ENCODE measurements at regions not wholly inside any gene's neighbourhood (a gene's known extent, or its start where the extent isn't known, plus 50 kb on each side); places are given as distances from the start of the nearest gene placed in this dataset.

DNA sequence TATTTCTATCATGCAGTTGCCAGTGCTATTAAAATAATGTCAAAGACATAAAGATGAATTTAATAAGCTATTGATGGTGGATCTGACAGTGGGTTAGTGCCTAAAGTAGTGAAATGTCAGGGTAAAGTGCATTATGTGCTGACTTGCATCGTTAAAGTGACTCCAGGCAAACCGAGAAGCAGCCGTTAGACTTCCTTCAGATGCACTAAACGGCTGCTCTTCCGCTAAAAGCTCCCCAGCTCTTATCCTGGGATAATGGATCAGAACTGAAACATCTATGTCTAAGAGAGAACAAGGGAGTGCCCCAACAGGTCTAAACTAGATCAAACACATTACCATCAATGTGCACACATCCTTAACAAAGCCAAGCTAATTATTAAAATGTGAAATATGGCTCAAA, 468.2 kb downstream of the NTRK2 start:
- no peak overlapping the region for H2AFZ ChIP-seq (replicated peaks; ENCODE audit: low read length, poor library complexity)
- no peak overlapping the region for H2BK5ac ChIP-seq (ENCODE audit: low read depth, low read length, poor library complexity, severe bottlenecking)
- intact Hi-C loops (cut with micrococcal nuclease) (no loop called here), in situ Hi-C loops (cut with MboI; ENCODE audit: low sequenced_read_pairs) (no loop called here), dilution Hi-C loops (cut with HindIII; ENCODE audit: low sequenced_read_pairs, unreplicated experiment) (no loop called here)
- no peak overlapping the region for H2BK15ac ChIP-seq (ENCODE audit: low read depth, low read length)
- POLR2A ChIA-PET (ENCODE audit: unreplicated experiment) = no interaction called here
- CTCF ChIA-PET = no interaction called here
- TF ChIP-seq, protein P1, sequence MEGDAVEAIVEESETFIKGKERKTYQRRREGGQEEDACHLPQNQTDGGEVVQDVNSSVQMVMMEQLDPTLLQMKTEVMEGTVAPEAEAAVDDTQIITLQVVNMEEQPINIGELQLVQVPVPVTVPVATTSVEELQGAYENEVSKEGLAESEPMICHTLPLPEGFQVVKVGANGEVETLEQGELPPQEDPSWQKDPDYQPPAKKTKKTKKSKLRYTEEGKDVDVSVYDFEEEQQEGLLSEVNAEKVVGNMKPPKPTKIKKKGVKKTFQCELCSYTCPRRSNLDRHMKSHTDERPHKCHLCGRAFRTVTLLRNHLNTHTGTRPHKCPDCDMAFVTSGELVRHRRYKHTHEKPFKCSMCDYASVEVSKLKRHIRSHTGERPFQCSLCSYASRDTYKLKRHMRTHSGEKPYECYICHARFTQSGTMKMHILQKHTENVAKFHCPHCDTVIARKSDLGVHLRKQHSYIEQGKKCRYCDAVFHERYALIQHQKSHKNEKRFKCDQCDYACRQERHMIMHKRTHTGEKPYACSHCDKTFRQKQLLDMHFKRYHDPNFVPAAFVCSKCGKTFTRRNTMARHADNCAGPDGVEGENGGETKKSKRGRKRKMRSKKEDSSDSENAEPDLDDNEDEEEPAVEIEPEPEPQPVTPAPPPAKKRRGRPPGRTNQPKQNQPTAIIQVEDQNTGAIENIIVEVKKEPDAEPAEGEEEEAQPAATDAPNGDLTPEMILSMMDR (conservative IDR thresholded peaks at IDR 0.05; ENCODE audit: low read depth, low read length) = no peak
- no peak for TF ChIP-seq RCOR1 (IDR thresholded peaks at IDR 0.05; ENCODE audit: insufficient replicate concordance, low read length)
- TF ChIP-seq, protein P2, sequence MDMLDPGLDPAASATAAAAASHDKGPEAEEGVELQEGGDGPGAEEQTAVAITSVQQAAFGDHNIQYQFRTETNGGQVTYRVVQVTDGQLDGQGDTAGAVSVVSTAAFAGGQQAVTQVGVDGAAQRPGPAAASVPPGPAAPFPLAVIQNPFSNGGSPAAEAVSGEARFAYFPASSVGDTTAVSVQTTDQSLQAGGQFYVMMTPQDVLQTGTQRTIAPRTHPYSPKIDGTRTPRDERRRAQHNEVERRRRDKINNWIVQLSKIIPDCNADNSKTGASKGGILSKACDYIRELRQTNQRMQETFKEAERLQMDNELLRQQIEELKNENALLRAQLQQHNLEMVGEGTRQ (IDR thresholded peaks at IDR 0.05; ENCODE audit: low read depth, low read length) = no peak
- no peak for TF ChIP-seq BHLHE40 (IDR thresholded peaks at IDR 0.05; ENCODE audit: low read depth, low read length)
- TF ChIP-seq SMC3 (IDR thresholded peaks at IDR 0.05; ENCODE audit: low read depth, low read length) = no peak
- TF ChIP-seq MAFK (IDR thresholded peaks at IDR 0.05; ENCODE audit: low read depth, low read length) = no peak
- no peak for TF ChIP-seq RAD21 (IDR thresholded peaks at IDR 0.05; ENCODE audit: low read length)
- no peak for TF ChIP-seq MXI1 (IDR thresholded peaks at IDR 0.05; ENCODE audit: borderline replicate concordance, low read depth, low read length)
- no peak for TF ChIP-seq RFX5 (IDR thresholded peaks at IDR 0.05; ENCODE audit: low read depth, low read length)
- no peak for TF ChIP-seq POLR2A (IDR thresholded peaks at IDR 0.05; ENCODE audit: low read depth, low read length)
- no peak for TF ChIP-seq MAZ (IDR thresholded peaks at IDR 0.05; ENCODE audit: borderline replicate concordance, low read depth, low read length)
- no CpG with 5 or more reads among the region's 5 CpGs for WGBS, 2 experiments (ENCODE audit: extremely low coverage in 2 of 2, insufficient read length in 1 of 2)
- H2BK120ac ChIP-seq (ENCODE audit: low read depth, low read length) = no peak overlapping the region
- no peak overlapping the region for H3K4ac ChIP-seq (ENCODE audit: low read depth, low read length)
- no peak overlapping the region for H4K91ac ChIP-seq (ENCODE audit: insufficient read depth, low read depth, low read length)
- H2AK5ac ChIP-seq (ENCODE audit: low read depth, low read length) = no peak overlapping the region
- H4K20me1 ChIP-seq (ENCODE audit: insufficient read depth, low read length) = no peaks in the 10 kb centered on the region
- H3K79me1 ChIP-seq (ENCODE audit: low read depth in 1 of 2, low read length in 2 of 2) = no peaks in the 10 kb centered on the region
- H3K4me2 ChIP-seq (ENCODE audit: low read depth, low read length) = no peak overlapping the region
- H3K14ac ChIP-seq (replicated peaks; ENCODE audit: low read depth, low read length) = no peak overlapping the region
- ATAC-seq (ENCODE audit: low read depth) (no peak), DNase-seq (no peak)
- H3K27ac ChIP-seq (ENCODE audit: insufficient read depth, low read length) = no peak overlapping the region
- H3K36me3 ChIP-seq (ENCODE audit: control insufficient read depth, insufficient read depth, low read length) = no peaks in the 10 kb centered on the region
- H2BK20ac ChIP-seq (ENCODE audit: low read depth, low read length) = no peak overlapping the region
- H3K4me3 ChIP-seq (ENCODE audit: insufficient read depth, low read depth, low read length) = no peak overlapping the region
- H3K27me3 ChIP-seq (ENCODE audit: control insufficient read depth, insufficient read depth, low read length) = no peaks in the 10 kb centered on the region
- H4K8ac ChIP-seq (ENCODE audit: low read depth in 2 of 2, low read length in 2 of 2) = no peak overlapping the region
- H3K9me3 ChIP-seq (ENCODE audit: control insufficient read depth, insufficient read depth, low read length) = peaks cover 8% of the 10 kb centered on the region
- H3K4me1 ChIP-seq (ENCODE audit: control insufficient read depth, insufficient read depth, low read length) = no peaks in the 10 kb centered on the region
- no peak overlapping the region for H3K9ac ChIP-seq (ENCODE audit: low read depth, low read length)
- H3K9me1 ChIP-seq (ENCODE audit: insufficient read depth, low read length) = no peaks in the 10 kb centered on the region
- H3K56ac ChIP-seq (ENCODE audit: extremely low read depth, insufficient read depth, low read length) = no peak overlapping the region
- H4K5ac ChIP-seq (ENCODE audit: low read depth, low read length) = no peak overlapping the region
- BruUV-seq (replicated peaks) = no TSS peak
- H3K18ac ChIP-seq (ENCODE audit: low read depth, low read length) = no peak overlapping the region
- no peak overlapping the region for H2AK9ac ChIP-seq (replicated peaks; ENCODE audit: low read depth, low read length, poor library complexity)
- H3K23ac ChIP-seq (ENCODE audit: low read depth, low read length) = no peak overlapping the region
